ENCODE measurements at regions not wholly inside any gene's neighbourhood (a gene's known extent, or its start where the extent isn't known, plus 50 kb on each side); places are given as distances from the start of the nearest gene placed in this dataset.

DNA sequence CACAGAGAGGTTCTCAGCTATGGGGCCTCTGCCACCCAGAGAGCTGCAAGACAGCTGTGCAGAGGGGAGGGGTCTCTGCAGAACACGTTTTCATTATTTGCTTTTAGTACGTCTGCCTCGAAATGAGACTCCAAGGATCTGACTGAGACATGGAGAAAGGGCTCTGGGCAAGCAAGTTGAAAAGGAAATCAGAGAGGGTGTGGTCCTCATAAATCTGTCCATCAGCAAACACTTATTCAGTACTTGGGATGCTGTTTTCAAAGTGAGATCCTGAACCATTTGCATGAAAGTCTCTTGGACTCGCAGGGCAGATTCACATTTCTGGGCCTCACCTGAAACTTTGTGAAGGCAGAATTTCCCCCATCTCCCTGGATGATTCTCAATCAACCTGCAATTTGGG is 197.4 kb upstream of the GALNT2 start:
- Histone ChIP-seq H3K4me1 (no peaks in the 10 kb centered on the region), H3K9ac (no peak overlapping the region), H3K27me3 (ENCODE audit: control insufficient read depth, insufficient read depth, low read length) (no peaks in the 10 kb centered on the region), H3K79me2 (no peaks in the 10 kb centered on the region), H3K27ac (no peak overlapping the region), H2AFZ (no peak overlapping the region), H3K4me2 (ENCODE audit: low read length) (no peak overlapping the region), H3K9me3 (ENCODE audit: control insufficient read depth, low read length) (no peaks in the 10 kb centered on the region), H3K36me3 (ENCODE audit: control insufficient read depth, insufficient read depth, low read length) (no peaks in the 10 kb centered on the region), H3K4me3 (ENCODE audit: low read depth, low read length) (no peak overlapping the region)
- TF ChIP-seq, protein P1, sequence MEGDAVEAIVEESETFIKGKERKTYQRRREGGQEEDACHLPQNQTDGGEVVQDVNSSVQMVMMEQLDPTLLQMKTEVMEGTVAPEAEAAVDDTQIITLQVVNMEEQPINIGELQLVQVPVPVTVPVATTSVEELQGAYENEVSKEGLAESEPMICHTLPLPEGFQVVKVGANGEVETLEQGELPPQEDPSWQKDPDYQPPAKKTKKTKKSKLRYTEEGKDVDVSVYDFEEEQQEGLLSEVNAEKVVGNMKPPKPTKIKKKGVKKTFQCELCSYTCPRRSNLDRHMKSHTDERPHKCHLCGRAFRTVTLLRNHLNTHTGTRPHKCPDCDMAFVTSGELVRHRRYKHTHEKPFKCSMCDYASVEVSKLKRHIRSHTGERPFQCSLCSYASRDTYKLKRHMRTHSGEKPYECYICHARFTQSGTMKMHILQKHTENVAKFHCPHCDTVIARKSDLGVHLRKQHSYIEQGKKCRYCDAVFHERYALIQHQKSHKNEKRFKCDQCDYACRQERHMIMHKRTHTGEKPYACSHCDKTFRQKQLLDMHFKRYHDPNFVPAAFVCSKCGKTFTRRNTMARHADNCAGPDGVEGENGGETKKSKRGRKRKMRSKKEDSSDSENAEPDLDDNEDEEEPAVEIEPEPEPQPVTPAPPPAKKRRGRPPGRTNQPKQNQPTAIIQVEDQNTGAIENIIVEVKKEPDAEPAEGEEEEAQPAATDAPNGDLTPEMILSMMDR (IDR thresholded peaks at IDR 0.05), result no peak

DNA sequence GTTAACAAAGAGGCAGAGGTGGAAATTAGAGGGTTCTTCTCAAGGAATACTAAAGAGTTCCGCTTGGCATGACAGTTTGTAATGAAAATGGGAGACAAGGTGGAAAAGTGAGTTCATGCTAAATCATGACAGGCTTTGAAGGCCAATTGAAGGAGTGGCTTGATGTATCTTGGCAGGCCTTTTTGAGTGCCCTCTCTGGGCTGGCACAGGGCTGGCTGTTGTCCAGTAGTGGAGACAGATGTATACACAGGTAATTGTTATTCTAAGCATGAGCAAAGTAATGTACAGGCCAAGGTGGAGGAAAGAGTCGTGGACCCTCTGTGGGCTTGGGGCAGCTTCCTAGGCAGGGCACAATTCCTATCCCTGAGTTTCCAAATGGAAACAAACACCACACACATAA is 196.7 kb upstream of the GALNT2 start:
- Histone ChIP-seq H3K36me3 (ENCODE audit: control insufficient read depth, insufficient read depth, low read length) (no peaks in the 10 kb centered on the region), H3K27me3 (ENCODE audit: control insufficient read depth, insufficient read depth, low read length) (no peaks in the 10 kb centered on the region), H3K9ac (no peak overlapping the region), H2AFZ (no peak overlapping the region), H3K27ac (no peak overlapping the region), H3K4me3 (ENCODE audit: low read depth, low read length) (no peak overlapping the region), H3K79me2 (no peaks in the 10 kb centered on the region), H3K4me2 (ENCODE audit: low read length) (no peak overlapping the region), H3K9me3 (ENCODE audit: control insufficient read depth, low read length) (no peaks in the 10 kb centered on the region), H3K4me1 (no peaks in the 10 kb centered on the region)
- TF ChIP-seq, protein P1 (IDR thresholded peaks at IDR 0.05), result no peak

DNA sequence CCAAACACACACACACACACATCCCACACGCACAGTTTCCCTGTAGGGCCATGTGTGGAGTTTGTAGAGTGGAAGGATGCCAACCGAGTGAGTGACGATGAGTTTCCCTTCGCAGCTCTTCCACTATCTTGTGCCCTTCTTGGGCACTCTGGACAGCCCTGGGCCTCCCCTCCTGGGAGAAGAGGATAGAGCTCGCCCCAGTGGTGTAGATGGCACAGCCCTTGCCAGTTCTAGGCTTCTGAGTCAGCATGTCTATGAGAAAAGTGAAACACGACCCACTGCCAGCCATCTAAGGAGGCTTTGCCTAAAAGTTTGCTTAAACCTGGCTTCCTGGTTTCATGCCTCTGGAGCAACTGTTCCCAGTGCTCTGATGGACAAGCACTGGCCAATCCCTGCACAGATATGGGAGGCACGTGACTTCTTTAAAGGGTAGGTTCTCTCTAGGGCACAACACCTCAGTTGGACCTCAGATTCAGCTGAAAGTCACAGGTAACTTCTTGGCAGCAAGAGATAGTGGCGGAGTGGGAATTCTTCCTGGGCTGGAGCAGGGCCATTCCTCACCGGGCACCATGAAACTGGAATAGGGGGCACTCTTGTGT is 195.9 kb upstream of the GALNT2 start:
- Histone ChIP-seq H3K27ac (no peak overlapping the region), H3K4me3 (ENCODE audit: low read depth, low read length) (no peak overlapping the region), H3K27me3 (ENCODE audit: control insufficient read depth, insufficient read depth, low read length) (no peaks in the 10 kb centered on the region), H3K36me3 (ENCODE audit: control insufficient read depth, insufficient read depth, low read length) (no peaks in the 10 kb centered on the region), H3K9me3 (ENCODE audit: control insufficient read depth, low read length) (no peaks in the 10 kb centered on the region), H3K79me2 (no peaks in the 10 kb centered on the region), H3K4me2 (ENCODE audit: low read length) (no peak overlapping the region), H3K9ac (no peak overlapping the region), H3K4me1 (no peaks in the 10 kb centered on the region), H2AFZ (no peak overlapping the region)
- TF ChIP-seq, protein P1 (IDR thresholded peaks at IDR 0.05), result no peak

DNA sequence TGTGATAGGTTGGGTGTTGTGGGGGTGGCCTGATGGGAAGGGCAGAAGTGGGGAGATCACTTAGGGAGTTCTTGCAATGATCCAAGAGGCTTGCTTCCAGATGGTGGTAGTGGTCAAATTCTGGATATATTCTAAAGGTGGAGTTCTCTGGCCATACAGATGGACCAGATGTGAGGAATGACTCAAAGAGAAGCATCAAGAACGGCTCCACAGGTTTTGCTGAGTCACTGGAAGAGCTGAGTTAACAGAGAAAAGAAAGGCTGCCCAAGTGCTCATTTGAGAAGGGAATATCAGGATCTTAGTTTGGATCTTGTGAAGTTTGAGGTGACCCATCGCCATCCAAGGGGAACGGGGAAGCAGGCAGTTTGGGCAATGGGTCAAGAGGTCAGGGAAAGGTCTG is 192.9 kb upstream of the GALNT2 start:
- Histone ChIP-seq H3K4me2 (ENCODE audit: low read length) (no peak overlapping the region), H3K4me3 (ENCODE audit: low read depth, low read length) (no peak overlapping the region), H3K79me2 (no peaks in the 10 kb centered on the region), H2AFZ (no peak overlapping the region), H3K27me3 (ENCODE audit: control insufficient read depth, insufficient read depth, low read length) (no peaks in the 10 kb centered on the region), H3K9me3 (ENCODE audit: control insufficient read depth, low read length) (no peaks in the 10 kb centered on the region), H3K36me3 (ENCODE audit: control insufficient read depth, insufficient read depth, low read length) (no peaks in the 10 kb centered on the region), H3K4me1 (no peaks in the 10 kb centered on the region), H3K9ac (no peak overlapping the region), H3K27ac (no peak overlapping the region)
- TF ChIP-seq, protein P1 (IDR thresholded peaks at IDR 0.05), result no peak

DNA sequence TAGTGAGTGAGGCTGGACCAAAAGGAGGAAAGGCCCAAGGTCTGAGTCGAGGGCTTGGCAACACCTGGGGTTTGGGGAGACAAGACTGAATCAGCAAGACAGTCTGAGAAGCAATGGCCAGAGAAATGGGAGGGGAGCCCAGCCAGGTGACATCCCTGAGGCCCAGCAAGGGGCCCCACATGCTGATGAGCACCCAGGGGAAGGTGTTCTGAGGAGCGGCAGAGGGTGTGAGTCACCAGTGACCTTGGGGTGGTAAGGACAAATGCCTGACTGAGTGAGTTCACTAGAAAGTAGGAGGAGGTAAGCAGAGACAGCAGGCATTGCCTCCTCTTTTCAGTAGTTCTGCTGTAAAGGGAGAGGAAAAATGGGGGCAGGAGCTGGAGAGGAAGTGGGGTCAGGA is 192.4 kb upstream of the GALNT2 start:
- Histone ChIP-seq H3K9me3 (ENCODE audit: control insufficient read depth, low read length) (no peaks in the 10 kb centered on the region), H3K9ac (no peak overlapping the region), H3K27me3 (ENCODE audit: control insufficient read depth, insufficient read depth, low read length) (no peaks in the 10 kb centered on the region), H3K4me2 (ENCODE audit: low read length) (no peak overlapping the region), H3K36me3 (ENCODE audit: control insufficient read depth, insufficient read depth, low read length) (no peaks in the 10 kb centered on the region), H3K79me2 (no peaks in the 10 kb centered on the region), H3K27ac (no peak overlapping the region), H2AFZ (no peak overlapping the region), H3K4me1 (no peaks in the 10 kb centered on the region), H3K4me3 (ENCODE audit: low read depth, low read length) (no peak overlapping the region)
- TF ChIP-seq, protein P1 (IDR thresholded peaks at IDR 0.05), result no peak

Data from parathyroid adenoma (tissue), 2 donors.